Transverse colon (tissue), 4 donors: ENCODE measurements at regions not wholly inside any gene's neighbourhood (a gene's known extent, or its start where the extent isn't known, plus 50 kb on each side); places are given as distances from the start of the nearest gene placed in this dataset.

ENCODE experiments used
- CTCF ChIP-seq, 5 experiments: fragments of 200-600 bp in 3 of 5; fragments of 450-650 bp in 2 of 5; sonication (generic) in 3 of 5; IDR thresholded peaks; 1 replicate in 2 of 5; 2 replicates in 3 of 5; pipeline ENCODE4 v1.5.1; 2016 to 2017; ENCODE audit warnings: antibody characterized with exemption in 5 of 5, inconsistent platforms in 3 of 5, mild to moderate bottlenecking in 2 of 5, moderate library complexity in 1 of 5
- EP300 ChIP-seq: sonication (generic); formaldehyde crosslinking; IDR thresholded peaks from one replicate; pipeline ENCODE4 v1.6.1; 2017; ENCODE audit warnings: antibody characterized with exemption, low read depth
- POLR2AphosphoS5 ChIP-seq, 3 donors: sonication (generic); formaldehyde crosslinking; IDR thresholded peaks; one replicate each; pipeline ENCODE4 v1.6.1; 2016; ENCODE audit warnings: antibody characterized with exemption in 3 of 3

- no peak for TF ChIP-seq CTCF (IDR thresholded peaks at IDR 0.05)
- no peak for TF ChIP-seq EP300
- no peak for TF ChIP-seq POLR2AphosphoS5 (IDR thresholded peaks at IDR 0.05)
Measured at GRCh38 chr3:110470310-110470709, 601.3 kb upstream of the NECTIN3 start.
